ENCODE measurements at regions not wholly inside any gene's neighbourhood (a gene's known extent, or its start where the extent isn't known, plus 50 kb on each side); places are given as distances from the start of the nearest gene placed in this dataset.

- ChIA-PET CTCF (no interaction called here), POLR2A (no interaction called here)
- H3K4me3 Mint-ChIP-seq, result peak overlapping the region; percentile 73
- H3K4me1 Mint-ChIP-seq, result no peaks in the 10 kb centered on the region
- H3K27ac Mint-ChIP-seq, result no peak overlapping the region
- H3K27me3 Mint-ChIP-seq (ENCODE audit: low read depth), result peaks cover 48% of the 10 kb centered on the region
- peak; percentile 87 for ATAC-seq
- DNase-seq (ENCODE audit: low spot score), result peak; percentile 63
- H3K36me3 Mint-ChIP-seq, result peaks cover 11% of the 10 kb centered on the region; the same call in 1 of the 2 replicates
- peaks cover 17% of the 10 kb centered on the region for H3K9me3 Mint-ChIP-seq
- TF ChIP-seq GABPB1 (CRISPR knock-in tag; IDR thresholded peaks at IDR 0.05) (no peak), NR2C2 (CRISPR knock-in tag; IDR thresholded peaks at IDR 0.05) (no peak), JUN (CRISPR knock-in tag; IDR thresholded peaks at IDR 0.05) (no peak), ZNF232 (CRISPR knock-in tag; IDR thresholded peaks at IDR 0.05) (0 out of 2 replicates have a peak, but pooled peaks have one; percentile 7), MLX (CRISPR knock-in tag; IDR thresholded peaks at IDR 0.05) (no peak), IRF2 (CRISPR knock-in tag; IDR thresholded peaks at IDR 0.05; ENCODE audit: borderline replicate concordance, low read depth) (no peak), ESRRA (CRISPR knock-in tag; IDR thresholded peaks at IDR 0.05; ENCODE audit: borderline replicate concordance) (no peak), TP53 (CRISPR knock-in tag; IDR thresholded peaks at IDR 0.05) (no peak), ETV6 (CRISPR knock-in tag; IDR thresholded peaks at IDR 0.05) (0 out of 2 replicates have a peak, but pooled peaks have one; percentile 24), ZNF138 (CRISPR knock-in tag; conservative IDR thresholded peaks at IDR 0.05) (peak; percentile 47; the same call in 1 of the 2 replicates), JAZF1 (CRISPR knock-in tag; IDR thresholded peaks at IDR 0.05) (no peak), ATF3 (CRISPR knock-in tag; conservative IDR thresholded peaks at IDR 0.05) (no peak), TEAD1 (CRISPR knock-in tag; IDR thresholded peaks at IDR 0.05) (peak; percentile 21; the same call in 1 of the 2 replicates), SMAD3 (CRISPR knock-in tag; IDR thresholded peaks at IDR 0.05; ENCODE audit: borderline replicate concordance) (no peak), SMAD4 (CRISPR knock-in tag; IDR thresholded peaks at IDR 0.05) (no peak), ZNF263 (CRISPR knock-in tag; IDR thresholded peaks at IDR 0.05; ENCODE audit: low read depth) (no peak; the same call in 1 of the 2 replicates), SP1 (CRISPR knock-in tag; conservative IDR thresholded peaks at IDR 0.05) (peak; percentile 35; the same call in 1 of the 2 replicates)
- TF ChIP-seq, protein P1, sequence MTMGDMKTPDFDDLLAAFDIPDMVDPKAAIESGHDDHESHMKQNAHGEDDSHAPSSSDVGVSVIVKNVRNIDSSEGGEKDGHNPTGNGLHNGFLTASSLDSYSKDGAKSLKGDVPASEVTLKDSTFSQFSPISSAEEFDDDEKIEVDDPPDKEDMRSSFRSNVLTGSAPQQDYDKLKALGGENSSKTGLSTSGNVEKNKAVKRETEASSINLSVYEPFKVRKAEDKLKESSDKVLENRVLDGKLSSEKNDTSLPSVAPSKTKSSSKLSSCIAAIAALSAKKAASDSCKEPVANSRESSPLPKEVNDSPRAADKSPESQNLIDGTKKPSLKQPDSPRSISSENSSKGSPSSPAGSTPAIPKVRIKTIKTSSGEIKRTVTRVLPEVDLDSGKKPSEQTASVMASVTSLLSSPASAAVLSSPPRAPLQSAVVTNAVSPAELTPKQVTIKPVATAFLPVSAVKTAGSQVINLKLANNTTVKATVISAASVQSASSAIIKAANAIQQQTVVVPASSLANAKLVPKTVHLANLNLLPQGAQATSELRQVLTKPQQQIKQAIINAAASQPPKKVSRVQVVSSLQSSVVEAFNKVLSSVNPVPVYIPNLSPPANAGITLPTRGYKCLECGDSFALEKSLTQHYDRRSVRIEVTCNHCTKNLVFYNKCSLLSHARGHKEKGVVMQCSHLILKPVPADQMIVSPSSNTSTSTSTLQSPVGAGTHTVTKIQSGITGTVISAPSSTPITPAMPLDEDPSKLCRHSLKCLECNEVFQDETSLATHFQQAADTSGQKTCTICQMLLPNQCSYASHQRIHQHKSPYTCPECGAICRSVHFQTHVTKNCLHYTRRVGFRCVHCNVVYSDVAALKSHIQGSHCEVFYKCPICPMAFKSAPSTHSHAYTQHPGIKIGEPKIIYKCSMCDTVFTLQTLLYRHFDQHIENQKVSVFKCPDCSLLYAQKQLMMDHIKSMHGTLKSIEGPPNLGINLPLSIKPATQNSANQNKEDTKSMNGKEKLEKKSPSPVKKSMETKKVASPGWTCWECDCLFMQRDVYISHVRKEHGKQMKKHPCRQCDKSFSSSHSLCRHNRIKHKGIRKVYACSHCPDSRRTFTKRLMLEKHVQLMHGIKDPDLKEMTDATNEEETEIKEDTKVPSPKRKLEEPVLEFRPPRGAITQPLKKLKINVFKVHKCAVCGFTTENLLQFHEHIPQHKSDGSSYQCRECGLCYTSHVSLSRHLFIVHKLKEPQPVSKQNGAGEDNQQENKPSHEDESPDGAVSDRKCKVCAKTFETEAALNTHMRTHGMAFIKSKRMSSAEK (CRISPR knock-in tag; IDR thresholded peaks at IDR 0.05; ENCODE audit: borderline replicate concordance), result no peak
- TF ChIP-seq, protein P2, sequence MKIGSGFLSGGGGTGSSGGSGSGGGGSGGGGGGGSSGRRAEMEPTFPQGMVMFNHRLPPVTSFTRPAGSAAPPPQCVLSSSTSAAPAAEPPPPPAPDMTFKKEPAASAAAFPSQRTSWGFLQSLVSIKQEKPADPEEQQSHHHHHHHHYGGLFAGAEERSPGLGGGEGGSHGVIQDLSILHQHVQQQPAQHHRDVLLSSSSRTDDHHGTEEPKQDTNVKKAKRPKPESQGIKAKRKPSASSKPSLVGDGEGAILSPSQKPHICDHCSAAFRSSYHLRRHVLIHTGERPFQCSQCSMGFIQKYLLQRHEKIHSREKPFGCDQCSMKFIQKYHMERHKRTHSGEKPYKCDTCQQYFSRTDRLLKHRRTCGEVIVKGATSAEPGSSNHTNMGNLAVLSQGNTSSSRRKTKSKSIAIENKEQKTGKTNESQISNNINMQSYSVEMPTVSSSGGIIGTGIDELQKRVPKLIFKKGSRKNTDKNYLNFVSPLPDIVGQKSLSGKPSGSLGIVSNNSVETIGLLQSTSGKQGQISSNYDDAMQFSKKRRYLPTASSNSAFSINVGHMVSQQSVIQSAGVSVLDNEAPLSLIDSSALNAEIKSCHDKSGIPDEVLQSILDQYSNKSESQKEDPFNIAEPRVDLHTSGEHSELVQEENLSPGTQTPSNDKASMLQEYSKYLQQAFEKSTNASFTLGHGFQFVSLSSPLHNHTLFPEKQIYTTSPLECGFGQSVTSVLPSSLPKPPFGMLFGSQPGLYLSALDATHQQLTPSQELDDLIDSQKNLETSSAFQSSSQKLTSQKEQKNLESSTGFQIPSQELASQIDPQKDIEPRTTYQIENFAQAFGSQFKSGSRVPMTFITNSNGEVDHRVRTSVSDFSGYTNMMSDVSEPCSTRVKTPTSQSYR (CRISPR knock-in tag; IDR thresholded peaks at IDR 0.05), result no peak
- TF ChIP-seq, protein P3, sequence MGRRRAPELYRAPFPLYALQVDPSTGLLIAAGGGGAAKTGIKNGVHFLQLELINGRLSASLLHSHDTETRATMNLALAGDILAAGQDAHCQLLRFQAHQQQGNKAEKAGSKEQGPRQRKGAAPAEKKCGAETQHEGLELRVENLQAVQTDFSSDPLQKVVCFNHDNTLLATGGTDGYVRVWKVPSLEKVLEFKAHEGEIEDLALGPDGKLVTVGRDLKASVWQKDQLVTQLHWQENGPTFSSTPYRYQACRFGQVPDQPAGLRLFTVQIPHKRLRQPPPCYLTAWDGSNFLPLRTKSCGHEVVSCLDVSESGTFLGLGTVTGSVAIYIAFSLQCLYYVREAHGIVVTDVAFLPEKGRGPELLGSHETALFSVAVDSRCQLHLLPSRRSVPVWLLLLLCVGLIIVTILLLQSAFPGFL (CRISPR knock-in tag; IDR thresholded peaks at IDR 0.05; ENCODE audit: borderline replicate concordance), result no peak
- TF ChIP-seq, protein P4, sequence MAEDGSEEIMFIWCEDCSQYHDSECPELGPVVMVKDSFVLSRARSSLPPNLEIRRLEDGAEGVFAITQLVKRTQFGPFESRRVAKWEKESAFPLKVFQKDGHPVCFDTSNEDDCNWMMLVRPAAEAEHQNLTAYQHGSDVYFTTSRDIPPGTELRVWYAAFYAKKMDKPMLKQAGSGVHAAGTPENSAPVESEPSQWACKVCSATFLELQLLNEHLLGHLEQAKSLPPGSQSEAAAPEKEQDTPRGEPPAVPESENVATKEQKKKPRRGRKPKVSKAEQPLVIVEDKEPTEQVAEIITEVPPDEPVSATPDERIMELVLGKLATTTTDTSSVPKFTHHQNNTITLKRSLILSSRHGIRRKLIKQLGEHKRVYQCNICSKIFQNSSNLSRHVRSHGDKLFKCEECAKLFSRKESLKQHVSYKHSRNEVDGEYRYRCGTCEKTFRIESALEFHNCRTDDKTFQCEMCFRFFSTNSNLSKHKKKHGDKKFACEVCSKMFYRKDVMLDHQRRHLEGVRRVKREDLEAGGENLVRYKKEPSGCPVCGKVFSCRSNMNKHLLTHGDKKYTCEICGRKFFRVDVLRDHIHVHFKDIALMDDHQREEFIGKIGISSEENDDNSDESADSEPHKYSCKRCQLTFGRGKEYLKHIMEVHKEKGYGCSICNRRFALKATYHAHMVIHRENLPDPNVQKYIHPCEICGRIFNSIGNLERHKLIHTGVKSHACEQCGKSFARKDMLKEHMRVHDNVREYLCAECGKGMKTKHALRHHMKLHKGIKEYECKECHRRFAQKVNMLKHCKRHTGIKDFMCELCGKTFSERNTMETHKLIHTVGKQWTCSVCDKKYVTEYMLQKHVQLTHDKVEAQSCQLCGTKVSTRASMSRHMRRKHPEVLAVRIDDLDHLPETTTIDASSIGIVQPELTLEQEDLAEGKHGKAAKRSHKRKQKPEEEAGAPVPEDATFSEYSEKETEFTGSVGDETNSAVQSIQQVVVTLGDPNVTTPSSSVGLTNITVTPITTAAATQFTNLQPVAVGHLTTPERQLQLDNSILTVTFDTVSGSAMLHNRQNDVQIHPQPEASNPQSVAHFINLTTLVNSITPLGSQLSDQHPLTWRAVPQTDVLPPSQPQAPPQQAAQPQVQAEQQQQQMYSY (CRISPR knock-in tag; IDR thresholded peaks at IDR 0.05), result no peak
- TF ChIP-seq, protein P5, sequence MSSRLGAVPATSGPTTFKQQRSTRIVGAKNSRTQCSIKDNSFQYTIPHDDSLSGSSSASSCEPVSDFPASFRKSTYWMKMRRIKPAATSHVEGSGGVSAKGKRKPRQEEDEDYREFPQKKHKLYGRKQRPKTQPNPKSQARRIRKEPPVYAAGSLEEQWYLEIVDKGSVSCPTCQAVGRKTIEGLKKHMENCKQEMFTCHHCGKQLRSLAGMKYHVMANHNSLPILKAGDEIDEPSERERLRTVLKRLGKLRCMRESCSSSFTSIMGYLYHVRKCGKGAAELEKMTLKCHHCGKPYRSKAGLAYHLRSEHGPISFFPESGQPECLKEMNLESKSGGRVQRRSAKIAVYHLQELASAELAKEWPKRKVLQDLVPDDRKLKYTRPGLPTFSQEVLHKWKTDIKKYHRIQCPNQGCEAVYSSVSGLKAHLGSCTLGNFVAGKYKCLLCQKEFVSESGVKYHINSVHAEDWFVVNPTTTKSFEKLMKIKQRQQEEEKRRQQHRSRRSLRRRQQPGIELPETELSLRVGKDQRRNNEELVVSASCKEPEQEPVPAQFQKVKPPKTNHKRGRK (CRISPR knock-in tag; IDR thresholded peaks at IDR 0.05; ENCODE audit: borderline replicate concordance), result no peak
Observed at GRCh38 chr10:108465871-108466641, 1301.5 kb upstream of the SORCS1 start.

Data from WTC11 (cell line).